Neuronal stem cell (in vitro differentiated cells): ENCODE measurements at regions not wholly inside any gene's neighbourhood (a gene's known extent, or its start where the extent isn't known, plus 50 kb on each side); places are given as distances from the start of the nearest gene placed in this dataset.

ENCODE experiments used
- DNase-seq: peaks from one replicate; pipeline ENCODE4 v3.0.0-alpha.2; 2013; ENCODE audit warnings: low spot score
- H2AFZ ChIP-seq: one replicate; pipeline ENCODE4 v1.6.1; 2013; ENCODE audit warnings: mild to moderate bottlenecking, low read length, inconsistent platforms
- H2AK5ac ChIP-seq: 2 replicates; pipeline ENCODE4 v1.6.1; 2013; ENCODE audit warnings: low read depth, mild to moderate bottlenecking, inconsistent platforms, low read length, moderate library complexity, mixed read lengths
- H2BK120ac ChIP-seq: 2 replicates; pipeline ENCODE4 v1.6.1; 2013; ENCODE audit warnings: low read depth, mild to moderate bottlenecking, inconsistent platforms, low read length, moderate library complexity, mixed read lengths
- H2BK12ac ChIP-seq: one replicate; pipeline ENCODE4 v1.6.1; 2013; ENCODE audit warnings: low read length, inconsistent platforms
- H2BK15ac ChIP-seq: 2 replicates; pipeline ENCODE4 v1.6.1; 2013; ENCODE audit warnings: mild to moderate bottlenecking, low read length, inconsistent platforms, mixed read lengths
- H2BK5ac ChIP-seq: one replicate; pipeline ENCODE4 v1.6.1; 2013; ENCODE audit warnings: inconsistent platforms, mild to moderate bottlenecking, low read length, moderate library complexity
- H3K14ac ChIP-seq: one replicate; pipeline ENCODE4 v1.6.1; 2013; ENCODE audit warnings: low read length, inconsistent platforms
- H3K18ac ChIP-seq: 2 replicates; pipeline ENCODE4 v1.6.1; 2013; ENCODE audit warnings: low read length, inconsistent platforms
- H3K23ac ChIP-seq: 2 replicates; pipeline ENCODE4 v1.6.1; 2013; ENCODE audit warnings: low read depth, mild to moderate bottlenecking, mixed read lengths, low read length, inconsistent platforms; ENCODE audit not compliant: poor library complexity
- H3K27ac ChIP-seq: replicated peaks from 3 replicates; pipeline ENCODE4 v1.5.1; 2013; ENCODE audit warnings: low read length, inconsistent platforms
- H3K27me3 ChIP-seq, 3 experiments: 2 replicates each; pipeline ENCODE4 v1.6.1; 2013; ENCODE audit warnings: low read length in 3 of 3, mild to moderate bottlenecking in 2 of 3, inconsistent platforms in 1 of 3, low read depth in 1 of 3, mixed read lengths in 1 of 3, moderate library complexity in 1 of 3; ENCODE audit not compliant: control insufficient read depth in 3 of 3, insufficient read depth in 3 of 3
- H3K36me3 ChIP-seq, 2 donors: replicated peaks in 1 of 2; 2 replicates each; pipeline ENCODE4 v1.6.1; 2013; ENCODE audit warnings: low read length in 2 of 2; ENCODE audit not compliant: control insufficient read depth in 2 of 2, insufficient read depth in 2 of 2
- H3K4ac ChIP-seq: 2 replicates; pipeline ENCODE4 v1.6.1; 2013; ENCODE audit warnings: inconsistent platforms, mild to moderate bottlenecking, low read length, moderate library complexity
- H3K4me1 ChIP-seq, 2 donors: 1 replicate in 1 of 2; 2 replicates in 1 of 2; pipeline ENCODE4 v1.6.1; 2013; ENCODE audit warnings: low read length in 2 of 2, low read depth in 1 of 2; ENCODE audit not compliant: control insufficient read depth in 2 of 2, insufficient read depth in 1 of 2
- H3K4me2 ChIP-seq: one replicate; pipeline ENCODE4 v1.6.1; 2013; ENCODE audit warnings: mild to moderate bottlenecking, low read length, inconsistent platforms; ENCODE audit not compliant: insufficient read depth, poor library complexity, severe bottlenecking
- H3K4me3 ChIP-seq, 2 donors: 2 replicates each; pipeline ENCODE4 v1.5.1; 2013; ENCODE audit warnings: low read length in 2 of 2, mild to moderate bottlenecking in 2 of 2, inconsistent platforms in 1 of 2, moderate library complexity in 1 of 2
- H3K79me1 ChIP-seq: one replicate; pipeline ENCODE4 v1.6.1; 2013; ENCODE audit warnings: low read depth, mild to moderate bottlenecking, inconsistent platforms, low read length, moderate library complexity
- H3K9ac ChIP-seq: one replicate; pipeline ENCODE4 v1.6.1; 2013; ENCODE audit warnings: mild to moderate bottlenecking, low read depth, low read length, inconsistent platforms; ENCODE audit not compliant: poor library complexity
- H3K9me3 ChIP-seq, 2 donors: replicated peaks in 1 of 2; 2 replicates each; pipeline versions ENCODE3 to v1.6.1; 2013; ENCODE audit warnings: low read length in 2 of 2, mild to moderate bottlenecking in 2 of 2, inconsistent platforms in 1 of 2, low read depth in 1 of 2, mixed read lengths in 1 of 2, moderate library complexity in 1 of 2; ENCODE audit not compliant: control insufficient read depth in 2 of 2, insufficient read depth in 1 of 2
- H4K8ac ChIP-seq: one replicate; pipeline ENCODE4 v1.6.1; 2013; ENCODE audit warnings: low read depth, mild to moderate bottlenecking, inconsistent platforms, low read length, moderate library complexity
- H4K91ac ChIP-seq: one replicate; pipeline ENCODE4 v1.6.1; 2013; ENCODE audit warnings: low read length, low read depth, mild to moderate bottlenecking, inconsistent platforms; ENCODE audit not compliant: poor library complexity
- WGBS, 2 donors: extraction: QIAGEN DNeasy Blood & Tissue Kit; methylation state at CpG; one replicate each; pipeline ENCODE4 v1.1.7; 2013; ENCODE audit warnings: missing lambda C conversion rate in 2 of 2, mixed read lengths in 1 of 2; ENCODE audit not compliant: insufficient read length in 2 of 2, insufficient replicate concordance in 1 of 2; ENCODE audit errors: extremely low coverage in 2 of 2; 5-methylcytosine and 5-hydroxymethylcytosine counted together

DNA sequence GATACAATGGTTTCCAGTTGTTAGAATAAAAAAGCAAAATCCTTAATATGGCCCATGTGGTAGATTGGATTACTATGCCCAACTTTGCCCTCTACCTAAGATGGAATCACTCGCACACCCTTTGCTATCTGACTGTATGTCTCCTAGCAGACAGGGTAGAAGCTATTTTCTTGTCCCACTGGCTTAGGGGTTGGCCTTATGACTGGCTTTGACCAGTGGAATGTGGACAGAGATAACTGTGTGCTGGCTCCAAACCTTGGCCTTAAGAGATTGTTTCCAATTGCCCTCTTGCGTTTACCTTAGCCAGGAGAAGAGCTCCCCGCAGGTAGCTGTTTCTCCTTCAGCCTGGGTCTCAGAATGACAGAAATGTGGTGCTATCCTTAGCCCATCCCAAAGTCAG, 355.9 kb downstream of the BCOR start:
- Histone ChIP-seq H3K4me1 (no peaks in the 10 kb centered on the region), H3K27ac (no peak overlapping the region), H3K9ac (no peak overlapping the region), H3K4ac (no peak overlapping the region), H3K4me2 (no peak overlapping the region), H3K79me1 (no peaks in the 10 kb centered on the region), H3K9me3 (no peaks in the 10 kb centered on the region), H2AK5ac (no peak overlapping the region), H3K27me3 (peaks cover 0 to 7% (median 0%) of the 10 kb centered on the region in 3 experiments), H4K91ac (no peak overlapping the region), H3K18ac (no peak overlapping the region), H2BK15ac (no peak overlapping the region), H2BK12ac (no peak overlapping the region), H2AFZ (no peak overlapping the region), H3K4me3 (no peak overlapping the region), H4K8ac (no peak overlapping the region), H3K23ac (no peak overlapping the region), H2BK5ac (no peak overlapping the region), H3K36me3 (no peaks in the 10 kb centered on the region), H3K14ac (no peak overlapping the region), H2BK120ac (no peak overlapping the region)
- WGBS, 2 donors, result no CpG with 5 or more reads among the region's 3 CpGs
- DNase-seq, result no peak

DNA sequence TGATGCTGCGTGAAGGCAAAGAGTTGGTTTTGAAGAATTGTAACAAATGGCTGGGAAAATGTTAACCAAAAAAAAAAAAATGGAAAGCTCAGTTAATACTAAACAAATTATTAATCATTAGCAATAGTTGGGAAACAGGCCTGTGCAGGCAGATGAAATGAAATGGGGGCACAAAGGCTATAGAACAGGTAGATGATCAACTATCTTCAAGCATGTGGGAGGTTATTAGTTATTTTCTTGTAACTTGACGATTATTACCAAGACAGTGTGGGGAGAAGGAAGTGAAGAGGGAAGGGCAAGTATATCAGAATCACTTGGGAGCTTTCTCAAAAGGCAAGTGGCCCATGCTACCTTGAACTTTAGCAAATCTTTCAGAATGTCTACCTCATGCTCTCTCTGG, 351.9 kb downstream of the BCOR start:
- Histone ChIP-seq H3K4me1 (no peaks in the 10 kb centered on the region), H3K4me2 (no peak overlapping the region), H2BK15ac (no peak overlapping the region), H4K91ac (no peak overlapping the region), H3K9me3 (no peaks in the 10 kb centered on the region), H3K27me3 (peaks cover 0 to 7% (median 0%) of the 10 kb centered on the region in 3 experiments), H3K23ac (no peak overlapping the region), H3K36me3 (no peaks in the 10 kb centered on the region), H3K4ac (no peak overlapping the region), H2BK120ac (no peak overlapping the region), H4K8ac (no peak overlapping the region), H3K9ac (no peak overlapping the region), H2AFZ (no peak overlapping the region), H2BK12ac (no peak overlapping the region), H3K79me1 (no peaks in the 10 kb centered on the region), H3K18ac (no peak overlapping the region), H3K14ac (no peak overlapping the region), H3K27ac (no peak overlapping the region), H3K4me3 (no peak overlapping the region), H2AK5ac (no peak overlapping the region), H2BK5ac (no peak overlapping the region)
- no CpG with 5 or more reads among the region's 2 CpGs for WGBS, 2 donors
- DNase-seq, result no peak

GRCh38 chrX:39749135-39749534, 348.6 kb downstream of the BCOR start:
- H2AK5ac ChIP-seq, result no peak overlapping the region
- no CpG with 5 or more reads among the region's 5 CpGs for WGBS, 2 donors
- H3K9ac ChIP-seq, result no peak overlapping the region
- H3K18ac ChIP-seq, result no peak overlapping the region
- H3K9me3 ChIP-seq, result no peaks in the 10 kb centered on the region
- H3K23ac ChIP-seq, result no peak overlapping the region
- H3K4me2 ChIP-seq, result no peak overlapping the region
- no peak overlapping the region for H3K4ac ChIP-seq
- H4K8ac ChIP-seq, result no peak overlapping the region
- H3K36me3 ChIP-seq, result no peaks in the 10 kb centered on the region
- no peak overlapping the region for H2BK12ac ChIP-seq
- no peak overlapping the region for H2BK15ac ChIP-seq
- DNase-seq, result no peak
- no peak overlapping the region for H2BK5ac ChIP-seq
- no peak overlapping the region for H3K4me3 ChIP-seq
- H3K79me1 ChIP-seq, result no peaks in the 10 kb centered on the region
- H3K4me1 ChIP-seq, result no peaks in the 10 kb centered on the region
- H3K27ac ChIP-seq, result no peak overlapping the region
- H4K91ac ChIP-seq, result no peak overlapping the region
- H3K14ac ChIP-seq, result no peak overlapping the region
- no peak overlapping the region for H2AFZ ChIP-seq
- H3K27me3 ChIP-seq, result peaks cover 0 to 7% (median 0%) of the 10 kb centered on the region in 3 experiments
- H2BK120ac ChIP-seq, result no peak overlapping the region

GRCh38 chrX:39749728-39750127, 348.0 kb downstream of the BCOR start:
- Histone ChIP-seq H3K27me3 (peaks cover 0 to 7% (median 0%) of the 10 kb centered on the region in 3 experiments), H3K9me3 (no peaks in the 10 kb centered on the region), H3K27ac (no peak overlapping the region), H2BK12ac (no peak overlapping the region), H3K79me1 (no peaks in the 10 kb centered on the region), H3K9ac (no peak overlapping the region), H2AFZ (peak overlapping the region; percentile 49), H3K18ac (no peak overlapping the region), H2BK15ac (no peak overlapping the region), H3K4me3 (no peak overlapping the region), H3K4me2 (no peak overlapping the region), H2BK5ac (no peak overlapping the region), H4K91ac (no peak overlapping the region), H3K36me3 (no peaks in the 10 kb centered on the region), H3K4ac (no peak overlapping the region), H3K14ac (no peak overlapping the region), H4K8ac (no peak overlapping the region), H2AK5ac (no peak overlapping the region), H2BK120ac (no peak overlapping the region), H3K4me1 (peaks cover 0 to 1% of the 10 kb centered on the region in 2 donors), H3K23ac (no peak overlapping the region)
- no peak for DNase-seq
- WGBS, 2 donors, result no CpG with 5 or more reads among the region's 5 CpGs
